ENCODE measurements at regions not wholly inside any gene's neighbourhood (a gene's known extent, or its start where the extent isn't known, plus 50 kb on each side); places are given as distances from the start of the nearest gene placed in this dataset.
"Not testable (repeated sequence)": the region's sequence is repeated elsewhere in the genome, so short reads cannot be mapped to it uniquely, and the experiment has no call there.

GRCh38 chr9:75672478-75672877 is 218.0 kb upstream of the PCSK5 start:
- H3K4me3 ChIP-seq (ENCODE audit: insufficient read length, low read depth): no peak overlapping the region
- H3K9ac ChIP-seq (ENCODE audit: insufficient read length, low read depth): no peak overlapping the region
- H3K36me3 ChIP-seq (ENCODE audit: insufficient read depth, insufficient read length, low read length): no peaks in the 10 kb centered on the region
- no peak for TF ChIP-seq ZNF274 (IDR thresholded peaks at IDR 0.05; ENCODE audit: low read depth, low read length)
- TF ChIP-seq SUZ12 (IDR thresholded peaks at IDR 0.05; ENCODE audit: extremely low read depth, insufficient read depth, insufficient read length): no peak
- TF ChIP-seq YY1 (IDR thresholded peaks at IDR 0.05; ENCODE audit: insufficient read depth, insufficient read length): no peak
- no peaks in the 10 kb centered on the region for H3K27me3 ChIP-seq (ENCODE audit: insufficient read depth, insufficient read length)
- no peaks in the 10 kb centered on the region for H3K4me1 ChIP-seq (ENCODE audit: insufficient read depth, insufficient read length)
- no peak for DNase-seq (ENCODE audit: low read depth, low spot score)
- no peaks in the 10 kb centered on the region for H3K9me3 ChIP-seq (ENCODE audit: insufficient read depth, low read length)

- Histone ChIP-seq H3K4me3 (ENCODE audit: insufficient read length, low read depth) (no peak overlapping the region), H3K9ac (ENCODE audit: insufficient read length, low read depth) (no peak overlapping the region), H3K4me1 (ENCODE audit: insufficient read depth, insufficient read length) (no peaks in the 10 kb centered on the region), H3K27me3 (ENCODE audit: insufficient read depth, insufficient read length) (no peaks in the 10 kb centered on the region), H3K36me3 (ENCODE audit: insufficient read depth, insufficient read length, low read length) (no peaks in the 10 kb centered on the region), H3K9me3 (ENCODE audit: insufficient read depth, low read length) (peaks cover 10% of the 10 kb centered on the region; the same call in 1 of the 2 replicates)
- no peak for TF ChIP-seq YY1 (IDR thresholded peaks at IDR 0.05; ENCODE audit: insufficient read depth, insufficient read length)
- no peak for TF ChIP-seq ZNF274 (IDR thresholded peaks at IDR 0.05; ENCODE audit: low read depth, low read length)
- TF ChIP-seq SUZ12 (IDR thresholded peaks at IDR 0.05; ENCODE audit: extremely low read depth, insufficient read depth, insufficient read length): no peak
- DNase-seq (ENCODE audit: low read depth, low spot score): no peak
Observed at GRCh38 chr9:75683591-75683990, 206.9 kb upstream of the PCSK5 start.

GRCh38 chr9:75685062-75685461 is 205.4 kb upstream of the PCSK5 start:
- Histone ChIP-seq H3K9ac (ENCODE audit: insufficient read length, low read depth) (no peak overlapping the region), H3K4me3 (ENCODE audit: insufficient read length, low read depth) (no peak overlapping the region), H3K27me3 (ENCODE audit: insufficient read depth, insufficient read length) (no peaks in the 10 kb centered on the region), H3K36me3 (ENCODE audit: insufficient read depth, insufficient read length, low read length) (no peaks in the 10 kb centered on the region), H3K4me1 (ENCODE audit: insufficient read depth, insufficient read length) (no peaks in the 10 kb centered on the region), H3K9me3 (ENCODE audit: insufficient read depth, low read length) (peaks cover 10% of the 10 kb centered on the region; the same call in 1 of the 2 replicates)
- TF ChIP-seq SUZ12 (IDR thresholded peaks at IDR 0.05; ENCODE audit: extremely low read depth, insufficient read depth, insufficient read length): no peak
- no peak for TF ChIP-seq ZNF274 (IDR thresholded peaks at IDR 0.05; ENCODE audit: low read depth, low read length)
- no peak for TF ChIP-seq YY1 (IDR thresholded peaks at IDR 0.05; ENCODE audit: insufficient read depth, insufficient read length)
- DNase-seq (ENCODE audit: low read depth, low spot score): no peak

GRCh38 chr9:75687359-75687953 is 203.0 kb upstream of the PCSK5 start:
- no peaks in the 10 kb centered on the region for H3K36me3 ChIP-seq (ENCODE audit: insufficient read depth, insufficient read length, low read length)
- H3K9me3 ChIP-seq (ENCODE audit: insufficient read depth, low read length): peaks cover 6% of the 10 kb centered on the region; the same call in 1 of the 2 replicates
- no peak for DNase-seq (ENCODE audit: low read depth, low spot score)
- H3K9ac ChIP-seq (ENCODE audit: insufficient read length, low read depth): no peak overlapping the region
- H3K27me3 ChIP-seq (ENCODE audit: insufficient read depth, insufficient read length): no peaks in the 10 kb centered on the region
- no peak overlapping the region for H3K4me3 ChIP-seq (ENCODE audit: insufficient read length, low read depth)
- TF ChIP-seq ZNF274 (IDR thresholded peaks at IDR 0.05; ENCODE audit: low read depth, low read length) (no peak), SUZ12 (IDR thresholded peaks at IDR 0.05; ENCODE audit: extremely low read depth, insufficient read depth, insufficient read length) (no peak), YY1 (IDR thresholded peaks at IDR 0.05; ENCODE audit: insufficient read depth, insufficient read length) (no peak)
- H3K4me1 ChIP-seq (ENCODE audit: insufficient read depth, insufficient read length): no peaks in the 10 kb centered on the region

GRCh38 chr9:75690551-75690950 is 199.9 kb upstream of the PCSK5 start:
- not testable (repeated sequence) for H3K36me3 ChIP-seq (ENCODE audit: insufficient read depth, insufficient read length, low read length); H3K4me1 ChIP-seq (ENCODE audit: insufficient read depth, insufficient read length); H3K9ac ChIP-seq (ENCODE audit: insufficient read length, low read depth); H3K27me3 ChIP-seq (ENCODE audit: insufficient read depth, insufficient read length); H3K4me3 ChIP-seq (ENCODE audit: insufficient read length, low read depth); H3K9me3 ChIP-seq (ENCODE audit: insufficient read depth, low read length); DNase-seq (ENCODE audit: low read depth, low spot score)

- H3K9ac ChIP-seq (ENCODE audit: insufficient read length, low read depth): no peak overlapping the region
- no peak for DNase-seq (ENCODE audit: low read depth, low spot score)
Observed at GRCh38 chr9:75691408-75691807, 199.1 kb upstream of the PCSK5 start.

GRCh38 chr9:75692309-75692708 is 198.2 kb upstream of the PCSK5 start:
- Histone ChIP-seq H3K9ac (ENCODE audit: insufficient read length, low read depth) (no peak overlapping the region), H3K27me3 (ENCODE audit: insufficient read depth, insufficient read length) (no peaks in the 10 kb centered on the region), H3K9me3 (ENCODE audit: insufficient read depth, low read length) (no peaks in the 10 kb centered on the region), H3K4me1 (ENCODE audit: insufficient read depth, insufficient read length) (no peaks in the 10 kb centered on the region), H3K36me3 (ENCODE audit: insufficient read depth, insufficient read length, low read length) (no peaks in the 10 kb centered on the region), H3K4me3 (ENCODE audit: insufficient read length, low read depth) (no peak overlapping the region)
- TF ChIP-seq YY1 (IDR thresholded peaks at IDR 0.05; ENCODE audit: insufficient read depth, insufficient read length): no peak
- TF ChIP-seq SUZ12 (IDR thresholded peaks at IDR 0.05; ENCODE audit: extremely low read depth, insufficient read depth, insufficient read length): no peak
- TF ChIP-seq ZNF274 (IDR thresholded peaks at IDR 0.05; ENCODE audit: low read depth, low read length): no peak
- DNase-seq (ENCODE audit: low read depth, low spot score): no peak

More at GRCh38 chr9:75691408-75691807, 199.1 kb upstream of the PCSK5 start:
- no peaks in the 10 kb centered on the region for H3K4me1 ChIP-seq (ENCODE audit: insufficient read depth, insufficient read length)
- H3K36me3 ChIP-seq (ENCODE audit: insufficient read depth, insufficient read length, low read length): no peaks in the 10 kb centered on the region
- H3K27me3 ChIP-seq (ENCODE audit: insufficient read depth, insufficient read length): no peaks in the 10 kb centered on the region
- H3K4me3 ChIP-seq (ENCODE audit: insufficient read length, low read depth): no peak overlapping the region
- TF ChIP-seq YY1 (IDR thresholded peaks at IDR 0.05; ENCODE audit: insufficient read depth, insufficient read length) (no peak), ZNF274 (IDR thresholded peaks at IDR 0.05; ENCODE audit: low read depth, low read length) (no peak), SUZ12 (IDR thresholded peaks at IDR 0.05; ENCODE audit: extremely low read depth, insufficient read depth, insufficient read length) (no peak)
- no peaks in the 10 kb centered on the region for H3K9me3 ChIP-seq (ENCODE audit: insufficient read depth, low read length)

All from NT2/D1 (cell line).